T-helper 2 cell (primary cell): ENCODE measurements at regions not wholly inside any gene's neighbourhood (a gene's known extent, or its start where the extent isn't known, plus 50 kb on each side); places are given as distances from the start of the nearest gene placed in this dataset.
"Not testable (repeated sequence)": the region's sequence is repeated elsewhere in the genome, so short reads cannot be mapped to it uniquely, and the experiment has no call there.

Experiments used
- DNase-seq, 5 experiments: peaks; one replicate each; pipeline versions ENCODE4 v3.0.0 to v3.0.0-alpha.2; 2012 to 2022

DNA sequence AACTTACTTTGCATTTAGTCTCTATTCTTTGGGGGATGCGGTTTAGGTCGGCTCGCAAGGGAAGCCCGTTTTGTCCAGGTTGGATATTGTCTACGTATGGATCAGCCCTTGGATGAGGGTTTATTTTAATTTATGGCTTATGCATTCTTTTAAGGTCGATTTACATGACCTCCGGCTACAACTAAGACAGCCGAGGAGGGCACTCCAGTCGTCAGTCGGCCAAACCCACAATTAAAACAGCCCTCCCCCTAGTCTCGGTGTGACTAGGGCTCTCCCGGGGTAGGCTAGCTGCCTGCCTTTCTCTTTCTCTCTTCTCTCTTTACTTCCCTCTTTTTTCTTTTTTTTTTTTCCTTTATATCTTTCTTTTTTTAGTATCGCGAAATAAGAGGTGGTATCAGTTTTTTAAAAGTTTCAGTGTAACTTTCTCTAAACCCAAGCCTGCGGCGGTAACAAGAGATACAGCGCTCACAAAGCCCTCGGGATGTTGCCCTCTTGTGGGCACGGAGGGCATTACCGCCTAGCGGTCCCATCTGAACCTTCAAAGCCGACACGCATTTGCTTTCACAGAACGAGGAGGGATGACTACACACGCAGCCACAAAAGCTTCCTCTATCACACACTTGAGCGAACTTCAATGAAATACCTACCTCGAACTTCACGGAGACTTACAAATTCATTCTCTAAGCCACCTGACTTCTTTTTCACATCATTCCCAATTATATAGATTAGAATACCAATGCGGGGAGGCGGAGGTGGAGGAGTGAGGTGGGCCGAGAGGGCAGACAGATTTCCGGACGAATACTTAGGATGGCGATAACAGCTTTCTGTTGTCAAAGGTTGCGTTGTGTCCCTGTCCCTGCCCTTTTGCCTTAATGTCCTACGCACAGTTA, 132.3 kb upstream of the C11orf58 start:
- peak; percentile 44 to 89 (median 67) for DNase-seq

DNA sequence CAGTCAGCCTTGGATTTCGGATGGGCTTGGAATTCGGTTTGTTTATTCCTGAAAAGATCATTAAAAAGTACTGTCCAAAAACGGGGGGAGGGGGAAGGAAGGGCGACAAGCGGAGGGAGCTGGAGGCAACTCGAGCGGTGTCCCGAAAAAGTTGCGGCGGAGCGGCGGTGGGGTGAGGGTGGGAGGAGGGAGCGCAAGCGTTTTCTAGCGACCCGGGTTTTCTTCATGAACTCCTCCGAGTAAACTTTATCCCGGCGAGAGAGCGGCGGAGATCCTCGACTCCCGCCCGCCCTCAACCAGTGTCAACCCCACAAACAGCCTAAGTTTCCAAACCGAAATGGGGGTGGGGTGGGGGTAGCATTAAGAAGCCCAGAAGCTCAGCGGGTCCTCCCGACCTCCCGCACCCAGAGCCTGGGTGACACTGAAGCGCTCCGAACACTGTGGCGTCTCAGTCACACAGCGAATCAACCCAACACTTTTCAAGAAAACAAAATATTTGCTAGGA, 133.0 kb upstream of the C11orf58 start:
- DNase-seq = no peak

DNA sequence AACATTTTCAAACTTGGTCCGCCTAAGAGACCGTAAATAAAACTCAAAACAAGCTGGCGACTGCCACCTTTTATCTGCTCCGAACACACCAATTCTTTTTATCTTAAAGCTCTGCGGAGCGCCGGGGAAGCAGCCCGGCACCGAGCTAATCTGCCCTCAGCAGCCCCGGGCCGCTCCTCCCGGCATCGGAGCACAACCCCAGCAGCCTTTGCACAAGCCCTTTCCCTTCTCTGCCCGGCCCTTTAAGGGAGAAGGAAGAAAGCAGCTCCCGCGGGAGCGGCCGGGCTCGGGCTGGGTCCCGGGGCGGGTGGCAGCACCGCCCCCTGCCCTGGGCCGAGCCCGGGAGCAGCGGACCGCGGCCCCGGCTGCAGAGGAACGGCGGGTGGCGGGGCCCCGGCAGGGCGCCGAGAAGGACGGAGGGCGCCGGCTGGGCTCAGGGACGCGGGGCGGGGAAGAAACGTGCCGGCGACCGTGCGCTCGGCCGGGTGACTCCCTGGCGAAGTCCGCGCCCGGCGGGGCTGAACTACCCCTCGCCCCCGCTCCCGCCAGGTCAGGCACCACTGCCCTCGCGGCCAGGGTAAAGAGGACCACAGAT, 133.6 kb upstream of the C11orf58 start:
- DNase-seq = no peak

DNA sequence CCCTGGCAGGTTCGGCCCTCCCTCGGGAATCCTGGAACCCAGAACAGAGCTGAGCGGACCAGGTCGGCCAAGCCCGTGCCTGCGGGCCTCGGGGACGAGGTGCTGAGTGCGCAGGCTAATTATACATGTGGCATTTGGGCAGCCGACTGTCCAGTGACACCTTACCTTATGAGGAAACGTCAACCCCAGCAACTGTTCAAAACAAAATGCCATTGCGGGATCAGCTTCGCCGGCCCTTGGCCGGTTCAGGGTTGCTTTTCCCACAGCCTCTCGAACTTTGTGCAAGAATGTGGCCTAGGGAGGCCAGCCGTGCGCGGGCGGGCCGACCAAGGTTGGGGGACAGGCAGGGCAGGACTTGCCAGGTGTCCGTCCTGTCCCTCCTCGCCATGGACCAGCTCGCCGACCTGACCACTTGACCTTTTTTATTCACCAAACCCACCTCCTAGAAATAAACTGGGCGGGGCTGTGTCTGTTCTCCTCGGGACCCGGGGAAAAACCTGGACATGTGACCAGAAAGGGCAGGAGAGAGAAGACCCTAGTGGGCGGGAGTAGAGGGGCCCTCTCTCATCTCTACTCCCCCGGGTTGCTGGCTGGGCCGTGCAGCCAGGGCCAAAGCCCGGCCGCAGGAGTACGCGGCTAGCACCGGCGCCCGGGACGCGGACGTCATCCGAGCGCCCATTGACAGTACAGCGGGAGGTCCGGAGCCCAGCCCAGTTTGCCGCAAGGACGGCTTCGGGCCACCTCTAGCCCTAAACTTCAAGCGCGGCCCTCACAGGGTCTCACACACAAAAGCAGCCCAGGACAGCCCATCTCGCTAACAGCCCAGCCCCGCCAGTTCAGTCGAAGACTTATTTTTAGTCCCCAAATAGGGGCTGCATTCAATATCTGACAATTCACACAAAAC, 134.3 kb upstream of the C11orf58 start:
- DNase-seq = no peak

DNA sequence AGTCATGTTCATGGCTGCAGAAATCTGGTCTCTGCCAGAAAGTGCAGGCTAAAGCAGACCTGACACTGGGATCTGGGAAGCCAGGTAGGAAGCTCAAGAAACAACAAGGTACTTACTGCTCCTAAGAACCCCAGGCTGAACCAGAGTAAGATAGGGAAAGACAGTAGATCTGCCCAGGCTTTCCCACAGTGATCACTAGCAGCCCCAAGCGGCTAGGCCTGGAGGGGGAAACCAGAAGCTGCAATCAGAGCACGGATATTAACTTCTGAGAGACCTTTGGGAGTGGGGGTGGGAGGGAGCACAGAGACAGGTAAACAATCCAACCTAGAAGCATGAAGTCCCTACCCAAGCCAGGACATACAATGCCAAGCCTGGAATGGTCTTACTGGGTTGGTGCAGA, 135.2 kb upstream of the C11orf58 start:
- no peak for DNase-seq

DNA sequence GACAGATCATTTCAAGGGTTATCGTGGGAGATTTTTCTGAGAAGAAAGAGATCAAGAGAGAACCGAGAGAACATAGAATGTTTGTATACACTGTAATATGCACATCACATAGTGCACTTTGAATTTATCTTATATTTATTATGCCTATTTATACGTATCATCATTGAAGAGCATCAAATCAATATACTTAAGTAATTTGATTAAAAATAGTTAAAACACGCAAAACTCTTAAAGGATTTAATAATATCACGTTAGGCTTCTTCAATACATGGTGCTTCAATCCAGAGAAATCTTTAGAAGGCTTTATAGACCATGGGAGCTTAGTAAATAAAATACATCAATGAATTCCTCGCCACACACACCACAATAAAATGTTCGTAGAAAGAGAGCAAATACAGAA, 139.5 kb upstream of the C11orf58 start:
- no peak for DNase-seq

DNA sequence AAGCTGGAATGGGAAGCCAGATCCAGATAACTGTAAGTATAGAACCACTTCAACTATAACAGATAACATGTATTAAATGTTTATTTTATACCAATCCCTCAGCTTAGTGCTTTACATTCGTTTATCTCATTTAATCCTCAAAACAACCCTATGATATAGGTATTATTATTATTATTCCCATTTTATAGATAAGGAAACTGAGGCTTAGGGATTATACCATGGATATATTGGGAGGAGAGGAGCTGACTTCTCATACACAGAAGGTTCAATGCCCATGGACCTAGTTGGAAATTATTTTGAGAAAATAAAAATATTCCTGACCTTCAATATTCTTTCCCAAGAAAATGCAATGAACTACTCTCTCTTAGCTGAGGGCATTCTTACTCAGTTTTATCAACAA, 140.4 kb upstream of the C11orf58 start:
- DNase-seq = no peak

DNA sequence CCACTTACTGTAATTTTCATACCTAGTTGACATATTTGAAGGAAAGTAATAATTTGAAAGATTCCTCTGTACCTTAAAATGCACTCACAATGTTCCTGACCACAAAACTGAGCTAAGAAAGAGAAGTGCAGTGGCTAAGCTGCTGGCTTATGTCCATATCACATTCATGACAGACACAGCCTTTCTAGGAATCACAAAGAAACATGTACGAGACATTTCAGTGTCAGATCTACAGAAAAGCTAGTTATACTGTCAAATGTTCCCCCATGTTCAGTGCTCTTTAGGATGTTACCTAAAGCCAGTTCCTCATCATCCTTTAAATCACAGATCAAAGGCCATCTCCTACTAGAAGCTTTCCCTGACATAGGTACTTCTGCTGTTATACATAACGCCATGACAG, 142.2 kb upstream of the C11orf58 start:
- DNase-seq = no peak

DNA sequence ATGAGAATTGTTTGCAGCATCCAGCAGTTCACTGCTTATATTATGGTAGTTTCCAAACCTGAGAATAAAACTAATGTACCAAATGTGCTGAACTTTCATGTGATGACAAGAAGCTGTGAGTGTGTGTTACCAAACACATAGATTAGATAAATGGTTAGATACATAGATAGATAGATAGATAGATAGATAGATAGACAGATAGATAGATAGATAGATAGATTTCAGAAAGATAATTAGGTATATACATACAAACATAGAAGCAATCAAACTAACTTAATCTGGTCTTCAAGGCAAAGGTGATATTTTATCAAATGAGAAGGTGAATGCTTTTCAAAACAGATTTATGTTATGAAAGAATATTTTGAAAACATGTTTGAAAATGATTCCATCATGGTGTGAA, 147.3 kb upstream of the C11orf58 start:
- DNase-seq = no peak

DNA sequence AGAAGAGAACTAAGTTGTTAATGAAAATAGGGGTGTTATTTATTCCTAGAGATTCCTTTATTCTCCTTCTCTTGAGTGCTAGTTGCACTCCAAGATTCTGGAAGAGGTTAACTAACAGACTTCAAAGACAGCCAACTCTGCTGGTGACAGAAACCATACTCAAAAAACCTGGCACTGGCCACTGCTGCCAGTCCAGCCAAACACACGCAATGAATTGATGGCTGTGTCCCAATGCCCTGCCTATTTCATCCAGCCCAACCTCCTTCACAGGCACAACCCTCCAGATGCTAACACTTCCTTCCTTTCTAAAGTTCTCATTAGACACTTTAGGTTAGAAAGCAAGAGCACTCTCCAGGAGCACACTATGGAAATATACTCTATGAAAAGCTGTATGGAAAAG, 150.8 kb upstream of the C11orf58 start:
- DNase-seq = no peak

DNA sequence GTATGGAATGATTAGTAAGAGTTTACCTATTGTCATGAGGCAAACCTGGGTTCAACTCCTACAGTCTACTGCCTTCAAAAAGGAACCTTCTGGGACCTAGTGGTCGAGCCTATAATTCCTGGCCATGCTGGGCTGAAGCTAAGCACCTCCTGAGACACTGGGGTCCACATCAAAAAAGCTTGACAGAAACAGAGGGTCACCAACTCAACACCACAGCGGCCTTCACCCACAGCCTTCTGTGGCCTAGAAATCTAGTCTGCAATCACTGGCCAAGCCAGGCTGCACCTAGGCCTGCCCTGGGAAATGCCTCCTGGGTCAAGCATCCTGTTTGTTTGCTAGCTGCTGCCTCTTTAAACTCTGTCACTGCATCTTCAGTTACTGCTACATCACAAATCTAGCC, 153.9 kb upstream of the C11orf58 start:
- no peak for DNase-seq

DNA sequence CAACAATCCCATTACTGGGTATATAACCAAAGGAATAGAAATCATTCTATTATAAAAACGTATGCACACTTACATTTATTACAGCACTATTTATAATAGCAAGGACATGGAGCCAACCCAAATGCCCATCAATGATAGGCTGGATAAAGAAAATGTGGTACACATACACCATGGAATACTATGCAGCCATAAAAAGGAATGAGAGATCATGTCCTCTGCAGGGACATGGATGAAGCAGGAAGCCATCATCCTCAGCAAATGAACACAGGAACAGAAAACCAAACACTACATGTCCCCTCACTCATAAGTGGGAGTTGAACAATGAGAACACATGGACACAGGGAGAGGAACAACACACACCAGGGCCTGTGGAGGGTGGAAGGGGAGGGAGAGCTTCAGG, 157.4 kb upstream of the C11orf58 start:
- DNase-seq = not testable (repeated sequence)

DNA sequence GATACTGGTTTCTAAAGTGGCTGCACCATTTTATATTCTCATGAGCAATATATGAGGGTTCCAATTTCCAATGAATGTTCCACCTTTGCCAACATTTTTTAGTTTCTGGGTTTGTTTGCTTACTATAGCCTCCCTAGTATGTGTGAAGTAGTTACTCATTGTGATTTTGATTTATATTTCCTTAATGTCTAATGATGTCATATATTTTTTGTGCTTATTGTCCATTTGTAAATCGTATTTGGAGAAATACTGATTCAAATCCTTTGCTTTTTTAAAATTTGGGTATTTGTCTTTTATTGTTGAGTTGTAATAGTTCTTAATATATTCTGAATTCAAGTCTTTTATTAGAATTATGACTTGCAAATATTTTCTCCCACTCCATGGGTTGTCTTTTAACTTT, 161.0 kb upstream of the C11orf58 start:
- no peak for DNase-seq

DNA sequence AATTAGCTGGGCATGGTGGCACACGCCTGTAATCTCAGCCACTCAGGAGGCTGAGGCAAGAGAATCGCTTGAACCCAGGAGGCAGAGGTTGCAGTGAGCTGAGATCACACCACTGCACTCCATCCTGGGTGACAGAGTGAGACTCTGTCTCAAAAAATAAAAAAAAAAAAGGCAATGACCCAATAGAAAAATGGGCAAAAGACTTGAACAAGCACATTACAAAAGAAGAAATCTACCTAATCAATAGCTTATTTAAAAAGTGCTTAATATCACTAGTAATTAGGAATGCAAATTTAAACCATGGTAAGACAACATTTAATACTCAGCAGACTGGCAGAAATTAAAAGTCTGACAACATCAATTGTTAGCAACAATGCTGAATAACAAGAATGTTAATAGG, 163.6 kb upstream of the C11orf58 start:
- not testable (repeated sequence) for DNase-seq

DNA sequence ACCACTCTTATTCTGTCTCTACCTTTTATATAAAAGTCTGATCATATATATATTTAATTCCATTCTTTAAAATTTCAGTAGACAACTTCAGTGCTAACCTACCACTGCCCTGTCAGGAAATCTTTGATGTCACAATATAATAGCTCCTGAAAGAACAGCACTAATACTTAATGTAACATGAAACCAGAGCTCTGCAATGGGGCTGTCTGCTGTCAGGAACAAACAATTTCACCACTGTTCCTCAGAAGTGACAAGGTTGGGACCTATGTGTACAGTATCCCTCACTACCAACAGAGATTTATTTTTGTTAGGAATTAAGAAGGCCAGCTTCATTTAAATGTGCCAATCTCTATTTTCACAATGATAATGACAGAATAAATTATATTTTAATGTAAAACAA, 165.5 kb upstream of the C11orf58 start:
- DNase-seq = no peak

DNA sequence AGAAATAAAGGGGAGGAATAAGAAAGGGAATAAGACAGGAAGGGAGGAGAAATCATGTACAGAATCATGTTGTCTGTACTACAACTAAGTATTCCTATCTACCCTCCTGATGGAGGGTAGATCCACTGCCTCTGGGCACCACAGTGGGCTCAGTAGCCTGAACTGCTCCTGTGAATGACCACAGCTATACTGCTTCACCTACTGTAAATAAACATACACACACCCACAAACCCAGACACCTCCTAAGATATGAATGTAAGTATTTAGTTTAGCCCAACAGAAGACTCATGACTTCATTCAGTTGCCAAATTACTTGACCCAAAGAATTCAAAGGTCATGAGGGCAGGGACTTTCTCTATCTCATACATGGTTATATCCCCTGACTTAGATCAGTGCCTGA, 177.3 kb upstream of the C11orf58 start:
- no peak for DNase-seq

DNA sequence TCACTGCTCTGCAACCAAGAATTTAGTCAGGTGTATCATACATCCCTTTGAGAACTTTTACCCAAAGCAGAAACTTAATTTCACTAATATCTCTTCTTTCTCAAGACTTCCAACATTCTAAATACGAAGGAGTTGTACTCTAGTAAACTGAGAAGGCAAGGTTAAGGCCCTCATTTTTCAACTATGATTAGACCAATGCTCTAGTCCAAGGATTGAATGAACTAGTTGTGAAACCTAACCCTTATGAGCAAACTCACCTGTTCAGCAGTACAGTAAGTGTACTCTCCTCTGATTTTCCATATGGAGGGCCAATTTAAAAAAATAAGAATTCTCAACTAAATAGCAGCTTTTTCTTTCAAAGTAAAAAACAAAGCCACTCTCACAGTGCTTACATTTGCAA, 180.0 kb upstream of the C11orf58 start:
- no peak for DNase-seq

DNA sequence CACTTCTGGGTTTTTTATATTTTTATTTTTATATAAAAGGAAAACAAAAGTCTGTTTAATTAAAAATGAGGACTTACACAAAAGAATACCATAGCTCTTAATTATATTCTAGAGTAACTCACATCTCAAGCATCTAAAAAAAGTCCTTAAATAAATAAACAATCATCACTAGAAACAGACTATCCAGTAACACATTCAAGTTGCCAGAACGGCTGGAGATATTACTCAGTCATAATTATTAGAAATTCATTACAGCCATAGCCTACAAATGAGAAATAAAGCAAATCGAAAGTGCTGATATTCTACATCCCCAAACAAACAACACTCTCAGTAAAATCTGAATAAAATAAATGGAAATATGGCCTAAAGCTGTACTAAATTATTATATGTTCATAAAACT, 182.5 kb upstream of the C11orf58 start:
- DNase-seq = no peak

DNA sequence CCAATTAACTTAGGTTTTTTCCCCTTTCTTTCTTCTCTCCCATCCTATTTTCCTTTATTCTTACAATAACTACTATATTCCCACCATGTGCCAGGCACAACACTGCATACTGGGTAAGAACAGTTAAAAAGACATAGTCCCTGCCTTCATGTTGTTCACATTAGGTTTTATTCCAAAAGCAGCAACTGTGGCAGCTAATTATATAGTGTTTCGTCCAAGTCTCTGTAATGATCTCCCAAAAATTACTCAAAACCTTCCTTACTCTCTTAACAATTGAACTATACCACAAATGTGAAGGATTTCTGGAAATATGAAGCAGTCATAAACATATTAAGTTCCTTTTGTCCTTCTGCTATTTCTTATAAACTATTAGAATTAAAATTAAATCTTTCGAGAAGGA, 184.1 kb upstream of the C11orf58 start:
- DNase-seq = no peak

DNA sequence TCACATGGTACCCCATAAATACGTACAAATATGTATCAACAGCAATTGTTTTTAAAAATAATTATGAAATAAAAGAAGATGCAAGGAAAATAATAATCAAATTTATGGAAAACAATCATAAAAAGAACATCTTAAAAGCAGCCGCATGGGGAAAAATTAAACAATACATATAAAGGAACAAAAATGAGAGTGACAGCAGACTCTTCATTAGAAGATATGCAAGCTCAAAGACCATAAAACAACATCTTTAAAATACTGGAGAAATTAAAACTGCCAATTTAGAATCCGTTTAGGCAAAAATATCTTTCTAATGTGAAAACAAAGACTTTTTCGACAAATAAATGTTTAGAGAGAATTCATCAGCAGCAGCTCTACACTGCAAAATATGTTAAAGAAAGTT, 190.6 kb upstream of the C11orf58 start:
- DNase-seq = no peak

DNA sequence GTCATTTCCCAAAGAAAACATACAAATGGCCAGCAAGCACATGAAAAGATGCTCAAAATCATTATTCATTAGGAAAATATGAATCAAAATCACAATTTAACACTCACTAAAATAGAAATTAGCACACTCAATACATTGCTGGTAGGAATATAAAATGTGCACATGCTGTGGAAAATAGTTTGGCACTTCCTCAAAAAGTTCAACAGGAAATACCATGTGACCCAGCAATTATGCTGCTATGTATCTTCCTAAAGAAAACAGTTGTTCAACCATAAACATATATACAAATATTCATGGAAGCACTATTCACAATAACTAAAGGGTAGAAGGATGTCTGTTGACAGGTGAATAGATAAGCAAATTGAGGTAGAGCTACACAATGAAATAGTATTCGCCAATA, 187.3 kb upstream of the SOX6 start:
- DNase-seq = no peak

DNA sequence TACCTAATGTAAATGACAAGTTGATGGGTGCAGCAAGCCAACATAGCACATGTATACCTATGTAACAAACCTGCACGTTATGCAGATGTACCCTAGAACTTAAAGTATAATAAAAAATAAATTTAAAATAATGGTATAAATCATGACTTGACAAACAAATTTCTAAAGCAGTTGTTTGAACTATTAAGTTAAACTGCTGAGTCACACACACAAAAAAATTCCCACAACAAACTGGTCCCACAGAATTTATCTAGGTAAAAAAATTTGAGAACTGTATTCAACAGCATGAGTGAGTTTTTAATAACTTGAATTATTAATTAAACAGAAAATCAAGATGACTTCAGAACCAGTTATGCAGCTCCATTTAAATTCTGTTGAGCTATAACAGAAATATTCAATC, 186.0 kb upstream of the SOX6 start:
- no peak for DNase-seq

DNA sequence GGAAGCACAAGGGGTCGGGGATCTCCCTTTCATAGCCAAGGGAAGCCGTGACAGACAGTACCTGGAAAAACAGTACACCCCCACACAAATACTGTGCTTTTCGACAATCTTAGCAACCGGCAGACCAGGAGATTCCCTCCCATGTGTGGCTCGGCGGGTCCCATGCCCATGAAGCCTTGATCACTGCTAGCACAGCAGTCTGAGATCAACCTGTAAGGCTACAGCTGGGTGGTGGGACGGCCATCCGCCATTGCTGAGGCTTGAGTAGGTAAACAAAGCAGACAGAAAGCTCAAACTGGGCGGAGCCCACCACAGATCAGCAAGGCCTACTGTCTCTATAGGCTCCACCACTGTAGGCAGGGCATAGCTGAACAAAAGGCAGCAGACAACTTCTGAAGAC, 180.2 kb upstream of the SOX6 start:
- no peak for DNase-seq
